ENCODE measurements at regions not wholly inside any gene's neighbourhood (a gene's known extent, or its start where the extent isn't known, plus 50 kb on each side); places are given as distances from the start of the nearest gene placed in this dataset.

DNA sequence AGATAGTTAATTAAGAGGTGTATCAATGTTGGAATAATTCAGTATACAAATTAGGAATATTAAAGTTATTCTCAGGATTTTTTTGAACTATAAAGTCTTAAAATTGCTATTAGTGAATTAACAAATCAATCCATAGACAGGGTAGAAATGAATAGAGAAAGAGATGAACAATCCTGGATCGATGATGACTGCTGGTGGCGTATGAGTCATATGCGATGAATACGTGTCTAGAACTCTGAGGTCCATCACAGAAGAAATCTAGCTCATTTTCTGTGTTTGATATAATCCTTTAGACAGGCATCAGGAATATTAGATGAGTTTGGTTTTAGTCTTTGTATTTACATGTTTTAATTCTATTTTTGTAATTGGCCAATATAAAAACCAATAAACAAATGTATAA lies 85.4 kb upstream of the RTL1 start:
- TF ChIP-seq, protein P1, sequence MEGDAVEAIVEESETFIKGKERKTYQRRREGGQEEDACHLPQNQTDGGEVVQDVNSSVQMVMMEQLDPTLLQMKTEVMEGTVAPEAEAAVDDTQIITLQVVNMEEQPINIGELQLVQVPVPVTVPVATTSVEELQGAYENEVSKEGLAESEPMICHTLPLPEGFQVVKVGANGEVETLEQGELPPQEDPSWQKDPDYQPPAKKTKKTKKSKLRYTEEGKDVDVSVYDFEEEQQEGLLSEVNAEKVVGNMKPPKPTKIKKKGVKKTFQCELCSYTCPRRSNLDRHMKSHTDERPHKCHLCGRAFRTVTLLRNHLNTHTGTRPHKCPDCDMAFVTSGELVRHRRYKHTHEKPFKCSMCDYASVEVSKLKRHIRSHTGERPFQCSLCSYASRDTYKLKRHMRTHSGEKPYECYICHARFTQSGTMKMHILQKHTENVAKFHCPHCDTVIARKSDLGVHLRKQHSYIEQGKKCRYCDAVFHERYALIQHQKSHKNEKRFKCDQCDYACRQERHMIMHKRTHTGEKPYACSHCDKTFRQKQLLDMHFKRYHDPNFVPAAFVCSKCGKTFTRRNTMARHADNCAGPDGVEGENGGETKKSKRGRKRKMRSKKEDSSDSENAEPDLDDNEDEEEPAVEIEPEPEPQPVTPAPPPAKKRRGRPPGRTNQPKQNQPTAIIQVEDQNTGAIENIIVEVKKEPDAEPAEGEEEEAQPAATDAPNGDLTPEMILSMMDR (conservative IDR thresholded peaks at IDR 0.05; ENCODE audit: low read length) = no peak
- TF ChIP-seq EZH2phosphoT487 (IDR thresholded peaks at IDR 0.05; ENCODE audit: borderline replicate concordance, low read depth, low read length) = no peak

Measured in OCI-LY7 (cell line).